HG02885 (cell line): ENCODE measurements at regions not wholly inside any gene's neighbourhood (a gene's known extent, or its start where the extent isn't known, plus 50 kb on each side); places are given as distances from the start of the nearest gene placed in this dataset.

Source experiments
- ATAC-seq: cut with Tn5 transposase; IDR thresholded peaks from one replicate; pipeline ENCODE4 v1.9.1; 2021; ENCODE audit warnings: mild to moderate bottlenecking; ENCODE audit not compliant: unreplicated experiment, poor library complexity

DNA sequence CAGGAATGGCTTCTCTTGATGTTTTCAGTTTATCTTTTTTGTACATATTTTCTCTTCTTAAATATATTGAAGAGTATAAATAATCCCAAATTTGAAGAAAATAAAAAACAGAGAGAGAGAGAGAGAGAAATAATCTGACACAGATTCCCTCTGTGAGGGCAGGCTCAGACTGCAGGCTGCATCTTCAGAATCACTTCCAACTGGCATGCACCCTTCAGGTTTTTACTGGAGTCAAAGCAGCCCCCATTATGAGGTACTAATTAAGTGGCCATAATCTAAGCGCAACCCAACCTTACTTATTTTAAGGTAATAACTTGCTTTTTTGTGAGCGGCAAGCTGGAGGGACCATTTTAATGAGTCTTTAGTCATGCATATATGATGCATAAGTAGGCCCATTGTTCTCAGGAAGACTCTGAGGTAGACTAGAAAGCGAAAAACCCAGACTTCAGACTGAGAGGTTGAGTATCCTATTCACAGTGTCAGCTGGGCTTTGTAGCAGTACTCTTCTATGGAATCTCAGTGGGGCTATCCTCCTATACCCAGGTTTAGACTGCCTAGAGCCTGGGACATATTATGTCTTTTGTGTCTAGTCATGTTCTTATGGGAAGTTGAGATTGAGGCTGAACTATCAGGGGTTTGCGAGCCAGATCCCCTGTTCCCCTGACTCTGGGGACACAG is 167.4 kb downstream of the SP3 start:
- no peak for ATAC-seq

GRCh38 chr2:173802518-173802917 is 162.7 kb downstream of the SP3 start:
- no peak for ATAC-seq

DNA sequence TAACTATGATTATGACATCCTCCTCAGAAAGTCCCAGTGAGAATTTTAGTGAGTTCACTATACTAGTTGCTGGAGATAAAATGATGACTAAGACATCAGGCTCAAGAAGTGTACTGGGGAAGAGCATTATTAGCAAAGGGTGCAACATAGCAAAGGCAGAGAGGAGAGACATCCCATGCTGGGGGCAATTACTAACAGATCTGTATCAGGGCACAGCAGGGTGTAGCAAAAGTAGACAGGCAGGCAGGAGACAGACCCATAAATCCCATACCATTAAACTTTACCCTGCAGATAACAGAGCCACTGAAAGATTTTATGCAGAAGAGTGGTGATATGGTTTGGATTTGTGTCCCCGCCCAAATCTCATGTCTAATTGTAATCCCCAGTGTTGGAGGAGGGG is 161.7 kb downstream of the SP3 start:
- ATAC-seq, result no peak

GRCh38 chr2:173806761-173807160 is 158.4 kb downstream of the SP3 start:
- no peak for ATAC-seq

DNA sequence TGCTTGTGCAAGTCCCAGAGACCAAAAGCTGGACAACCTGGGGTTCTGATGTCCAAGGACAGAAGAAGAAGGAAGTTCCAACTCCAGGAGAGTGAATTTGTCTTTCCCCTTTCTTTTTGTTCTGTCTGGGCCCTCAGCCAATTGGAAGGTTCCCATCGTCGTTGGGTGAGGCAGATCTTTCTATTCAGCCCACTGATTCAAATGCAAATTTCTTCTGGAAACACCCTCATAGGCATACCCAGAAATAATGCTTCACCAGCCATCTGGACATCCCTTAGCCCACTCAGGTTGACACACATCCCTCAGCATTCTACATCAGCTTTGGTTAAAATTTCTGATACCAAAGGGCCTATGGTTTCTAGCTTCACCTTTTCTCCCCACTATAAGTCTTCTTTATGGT is 156.5 kb downstream of the SP3 start:
- ATAC-seq, result no peak

DNA sequence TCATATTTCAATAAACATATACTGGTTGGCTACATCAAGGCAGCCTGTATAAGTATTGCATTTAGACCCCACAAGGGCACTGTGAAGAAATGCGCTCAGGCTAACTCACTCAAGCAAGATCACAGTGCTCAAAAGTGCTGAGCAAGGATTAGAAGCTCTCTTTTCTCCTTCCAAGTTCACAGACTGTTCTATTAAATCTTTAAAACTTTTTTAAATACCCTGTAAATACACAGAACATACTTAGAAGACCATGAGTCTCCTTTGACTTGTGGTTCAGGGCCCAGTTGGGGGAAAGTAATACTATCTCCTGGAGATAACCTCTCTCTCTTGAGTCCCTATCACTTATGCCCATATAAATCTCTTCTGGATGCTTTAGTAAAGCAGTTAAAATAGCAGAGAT is 152.9 kb downstream of the SP3 start:
- no peak for ATAC-seq

DNA sequence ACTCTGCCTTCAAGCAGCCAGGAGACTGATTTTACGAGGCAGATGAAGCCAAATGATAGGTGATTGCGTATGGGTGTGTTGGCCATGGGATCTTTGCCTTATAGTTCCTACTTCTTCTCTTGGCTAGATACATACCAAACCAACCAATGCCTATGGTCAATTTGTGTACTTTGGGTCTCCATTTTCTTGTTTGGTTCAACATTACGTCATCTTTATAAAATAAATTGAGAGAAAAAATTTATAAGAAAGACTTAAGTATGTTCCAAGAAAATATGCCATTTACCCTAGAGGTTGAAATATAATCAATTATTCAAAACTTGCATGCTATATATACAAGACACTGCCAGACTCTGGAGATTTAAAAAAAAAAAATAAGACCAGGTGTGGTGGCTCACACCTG is 150.9 kb downstream of the SP3 start:
- no peak for ATAC-seq

GRCh38 chr2:173815772-173816171 is 149.4 kb downstream of the SP3 start:
- ATAC-seq, result no peak

- no peak for ATAC-seq
Observed at GRCh38 chr2:173817582-173817981, 147.6 kb downstream of the SP3 start.

DNA sequence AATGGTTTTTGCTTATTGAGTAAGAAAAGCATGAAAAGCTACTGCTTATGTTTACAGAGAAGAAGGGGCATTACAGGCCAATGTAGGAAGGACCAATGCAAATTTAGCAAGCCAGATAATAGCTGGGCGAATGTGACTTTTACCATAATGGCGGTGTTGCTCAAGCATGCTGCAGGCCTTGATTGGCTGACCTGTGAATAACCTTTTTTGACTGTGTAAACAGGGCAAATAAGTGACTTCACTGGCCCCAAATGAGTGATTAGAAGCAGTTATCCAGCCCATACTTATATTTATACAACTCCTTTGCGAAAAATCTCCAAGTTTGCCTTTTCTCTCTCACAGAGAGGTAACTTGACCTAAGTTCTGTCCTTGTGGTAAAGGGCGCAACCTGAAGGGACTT is 146.9 kb downstream of the SP3 start:
- ATAC-seq, result no peak

DNA sequence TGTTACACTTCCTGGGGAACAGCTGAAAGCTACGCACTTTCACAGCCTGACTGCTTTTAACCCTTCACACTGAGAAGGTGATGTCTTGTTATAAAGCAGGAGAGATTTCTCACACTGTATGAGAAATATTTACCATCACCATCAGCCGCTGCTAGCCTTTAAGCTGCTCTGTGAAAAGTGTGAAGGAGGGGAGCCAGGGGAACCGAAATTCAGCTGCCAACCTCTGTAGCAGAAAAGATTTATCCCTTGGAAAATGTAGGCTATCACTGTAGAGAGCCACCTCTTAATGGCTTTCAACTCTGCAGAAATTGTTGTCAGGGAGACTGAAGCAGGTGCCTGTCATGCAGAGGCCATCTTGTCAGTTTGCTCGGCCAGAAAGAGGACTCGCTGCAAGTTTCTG is 145.3 kb downstream of the SP3 start:
- no peak for ATAC-seq

DNA sequence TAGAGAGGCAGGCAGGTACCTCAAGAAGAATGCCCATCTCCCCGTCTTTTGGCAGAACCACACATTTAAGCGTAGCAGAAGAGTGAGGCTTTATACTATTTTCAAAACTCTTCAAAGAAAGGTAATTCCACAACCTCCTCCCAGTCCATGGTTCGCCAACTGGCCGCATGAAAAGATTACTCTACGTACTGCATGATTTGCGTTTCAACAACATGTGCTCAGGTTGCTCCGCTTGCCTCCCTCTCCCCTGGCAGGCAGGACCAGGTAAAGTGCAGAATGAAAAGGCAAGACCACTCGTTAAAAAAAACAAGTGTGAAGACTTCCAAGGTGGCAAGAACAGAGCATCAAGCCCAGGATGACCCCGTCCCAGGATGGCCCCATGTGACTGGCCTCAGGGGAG is 143.7 kb downstream of the SP3 start:
- no peak for ATAC-seq

DNA sequence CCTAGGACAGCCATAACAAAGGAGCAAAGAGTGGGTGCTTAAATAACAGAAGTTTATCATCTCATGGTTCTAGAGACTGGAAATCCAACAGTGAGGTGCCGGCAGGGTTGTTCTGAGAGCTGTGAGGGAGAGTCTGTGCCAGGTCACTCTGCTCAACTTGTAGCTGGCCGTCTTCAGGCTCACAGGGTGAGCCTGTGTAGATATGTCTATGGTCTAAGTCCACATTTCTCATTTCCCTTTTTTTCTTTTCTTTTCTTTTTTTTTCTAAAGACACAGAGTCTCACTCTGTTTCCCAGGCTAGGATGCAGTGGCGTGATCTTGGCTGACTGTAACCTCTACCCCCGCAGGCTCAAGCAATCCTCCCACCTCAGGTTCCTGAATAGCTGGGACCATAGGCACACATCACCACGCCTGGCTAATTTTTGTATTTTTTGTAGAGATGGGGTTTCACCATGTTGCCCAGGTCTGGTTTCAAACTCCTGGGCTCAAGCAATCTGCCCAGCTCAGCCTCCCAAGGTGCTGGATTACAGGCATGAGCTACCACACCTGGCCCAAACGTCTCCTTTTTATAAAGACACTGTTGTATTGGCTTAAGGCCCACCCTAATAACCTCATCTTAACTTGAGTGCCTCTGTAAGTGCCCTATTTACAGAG is 142.2 kb downstream of the SP3 start:
- peak; percentile 47 for ATAC-seq

DNA sequence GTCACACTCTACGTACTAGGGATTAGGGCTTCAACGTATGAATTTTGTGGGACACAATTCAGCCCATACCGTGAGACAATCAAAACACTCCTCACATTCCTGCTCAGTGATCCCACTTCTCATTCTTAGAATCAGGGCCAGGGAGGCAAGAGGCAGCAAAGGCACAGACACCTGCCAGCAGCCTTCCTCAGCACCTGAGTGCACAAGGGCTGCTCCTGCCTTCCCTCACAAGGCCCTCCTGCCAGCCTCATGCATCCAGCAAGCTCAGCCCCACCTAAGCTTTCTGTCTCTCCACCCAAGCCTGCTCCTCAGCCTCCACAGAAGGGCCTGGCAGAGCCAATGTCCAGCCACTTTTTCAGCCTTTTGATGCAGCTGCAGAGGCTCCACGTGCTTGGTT is 141.6 kb downstream of the SP3 start:
- ATAC-seq, result no peak

GRCh38 chr2:173828189-173829142 is 136.7 kb downstream of the SP3 start:
- ATAC-seq, result no peak

GRCh38 chr2:173829727-173830126 is 135.4 kb downstream of the SP3 start:
- no peak for ATAC-seq

DNA sequence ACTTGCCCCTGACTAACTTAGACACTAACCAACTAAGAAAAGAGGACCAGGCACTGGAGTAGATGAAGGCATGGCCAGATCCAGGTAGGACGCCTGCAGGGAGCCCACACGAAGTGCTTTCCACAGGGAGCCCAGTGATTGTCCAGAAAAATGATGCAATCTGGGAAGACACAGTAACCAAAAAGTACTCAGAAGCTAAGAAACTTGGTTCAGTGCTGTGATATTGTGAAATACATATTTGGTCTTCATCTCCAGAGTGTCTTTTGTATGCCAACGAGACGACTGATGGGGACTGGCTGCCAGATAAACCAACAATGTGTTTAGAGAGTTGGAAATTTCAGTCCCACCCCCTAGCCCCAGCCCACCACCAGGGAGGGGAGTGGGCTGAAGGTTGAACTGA is 135.0 kb downstream of the SP3 start:
- no peak for ATAC-seq

DNA sequence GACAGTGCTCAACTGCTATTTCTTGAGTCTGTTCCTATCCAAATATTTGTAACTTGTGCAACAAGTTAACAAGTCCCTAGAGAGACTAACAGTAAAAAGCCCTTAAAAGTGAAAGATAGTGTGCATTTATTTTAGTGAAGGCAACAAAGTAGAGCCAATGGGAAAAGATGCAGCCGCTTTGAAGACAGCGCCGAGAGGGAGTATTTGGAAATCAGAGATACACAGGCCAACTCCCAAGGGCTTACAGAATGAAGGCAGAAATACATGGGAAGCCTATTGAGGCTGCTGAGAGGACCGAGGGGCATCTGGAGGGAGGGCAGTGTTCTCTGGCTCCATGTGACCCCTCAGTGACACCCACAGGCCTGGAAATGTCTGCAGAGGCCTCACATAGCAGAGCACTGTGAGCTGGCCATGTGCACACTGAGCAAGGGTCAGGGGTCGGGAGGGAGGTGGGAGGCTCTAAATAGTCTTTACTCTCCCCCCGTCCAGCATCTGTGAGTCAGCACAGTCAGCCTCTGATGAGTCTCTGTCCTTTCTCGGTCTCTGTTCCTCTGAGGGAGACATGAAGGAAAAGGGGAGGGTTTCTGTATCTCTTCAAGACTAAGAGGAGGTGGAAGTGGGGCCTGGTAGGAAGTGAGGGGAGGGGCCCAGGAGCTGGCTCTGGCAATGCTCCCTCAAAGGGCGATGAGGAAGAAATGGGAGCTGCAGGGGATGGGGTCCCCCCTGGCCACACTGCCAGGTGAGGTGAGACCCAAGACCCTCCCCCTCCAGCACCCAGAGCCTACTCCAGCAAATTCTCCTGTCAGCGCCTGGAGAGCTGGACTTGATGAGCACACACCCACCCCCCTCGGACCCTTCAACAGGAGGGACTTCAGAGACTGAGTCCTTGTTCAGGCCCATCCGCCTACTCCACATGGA is 133.6 kb downstream of the SP3 start:
- ATAC-seq, result no peak

- no peak for ATAC-seq
Observed at GRCh38 chr2:173834141-173834540, 131.0 kb downstream of the SP3 start.

GRCh38 chr2:173835726-173836125 is 129.4 kb downstream of the SP3 start:
- ATAC-seq, result no peak
